GM19238 (cell line): ENCODE measurements at regions not wholly inside any gene's neighbourhood (a gene's known extent, or its start where the extent isn't known, plus 50 kb on each side); places are given as distances from the start of the nearest gene placed in this dataset.

ENCODE experiments used
- DNase-seq: peaks from one replicate; pipeline ENCODE4 v3.0.0; 2011; ENCODE audit warnings: low spot score; ENCODE audit not compliant: insufficient read length

- no peak for DNase-seq
Measured at GRCh38 chr4:148773313-148773712, 331.1 kb upstream of the NR3C2 start.

- DNase-seq: no peak
Measured at GRCh38 chr4:148770848-148771247, 328.6 kb upstream of the NR3C2 start.

GRCh38 chr4:148770377-148770776, 328.2 kb upstream of the NR3C2 start:
- DNase-seq: no peak

GRCh38 chr4:148764720-148765119, 322.5 kb upstream of the NR3C2 start:
- no peak for DNase-seq

- no peak for DNase-seq
Measured at GRCh38 chr4:148757171-148757570, 315.0 kb upstream of the NR3C2 start.

- no peak for DNase-seq
Measured at GRCh38 chr4:148749403-148749802, 307.2 kb upstream of the NR3C2 start.

- DNase-seq: no peak
Measured at GRCh38 chr4:148747721-148748268, 305.6 kb upstream of the NR3C2 start.

GRCh38 chr4:148740701-148741100, 298.5 kb upstream of the NR3C2 start:
- DNase-seq: no peak

GRCh38 chr4:148737061-148737770, 295.0 kb upstream of the NR3C2 start:
- no peak for DNase-seq

GRCh38 chr4:148735432-148736155, 293.4 kb upstream of the NR3C2 start:
- DNase-seq: peak; percentile 1

GRCh38 chr4:148730766-148731165, 288.6 kb upstream of the NR3C2 start:
- no peak for DNase-seq

- no peak for DNase-seq
Measured at GRCh38 chr4:148730082-148730640, 287.9 kb upstream of the NR3C2 start.

- no peak for DNase-seq
Measured at GRCh38 chr4:148717988-148718387, 275.8 kb upstream of the NR3C2 start.

GRCh38 chr4:148716431-148717052, 274.3 kb upstream of the NR3C2 start:
- DNase-seq: no peak

GRCh38 chr4:148704291-148704690, 262.1 kb upstream of the NR3C2 start:
- DNase-seq: no peak

- DNase-seq: no peak
Measured at GRCh38 chr4:148694702-148695101, 252.5 kb upstream of the NR3C2 start.

GRCh38 chr4:148693913-148694649, 251.9 kb upstream of the NR3C2 start:
- DNase-seq: no peak

- DNase-seq: no peak
Measured at GRCh38 chr4:148692242-148692641, 250.0 kb upstream of the NR3C2 start.

- DNase-seq: no peak
Measured at GRCh38 chr4:148686449-148686848, 244.2 kb upstream of the NR3C2 start.

GRCh38 chr4:148684638-148685037, 242.4 kb upstream of the NR3C2 start:
- no peak for DNase-seq

- no peak for DNase-seq
Measured at GRCh38 chr4:148680884-148681283, 238.7 kb upstream of the NR3C2 start.
